K562 (cell line): ENCODE measurements at regions not wholly inside any gene's neighbourhood (a gene's known extent, or its start where the extent isn't known, plus 50 kb on each side); places are given as distances from the start of the nearest gene placed in this dataset.

Experiments
- CCNT2 ChIP-seq: IDR thresholded peaks from 2 replicates; pipeline ENCODE4 v1.6.1; 2011; ENCODE audit warnings: borderline replicate concordance, low read depth, mild to moderate bottlenecking, moderate library complexity, mixed read lengths, low read length; ENCODE audit not compliant: insufficient read length; ENCODE audit errors: extremely low read depth
- CLOCK ChIP-seq: fragments of 250-450 bp; sonication (Bioruptor Pico); IDR thresholded peaks from 2 replicates; pipeline ENCODE4 v1.4.0; 2020; ENCODE audit warnings: mild to moderate bottlenecking, moderate library complexity, borderline replicate concordance
- CREB3L1 ChIP-seq: fragments of 450-650 bp; IDR thresholded peaks from 2 replicates; pipeline ENCODE4 v1.6.1; 2014; ENCODE audit warnings: low read depth, mild to moderate bottlenecking, moderate library complexity, borderline replicate concordance
- E2F1 ChIP-seq: sonication (generic); formaldehyde crosslinking; IDR thresholded peaks from 2 replicates; pipeline ENCODE4 v1.8.1; 2023; ENCODE audit warnings: mild to moderate bottlenecking, missing genetic modification reagents, moderate library complexity
- FOXK1 ChIP-seq: sonication (generic); formaldehyde crosslinking; IDR thresholded peaks from 2 replicates; pipeline ENCODE4 v1.8.0; 2022; ENCODE audit warnings: missing genetic modification reagents, mild to moderate bottlenecking, borderline replicate concordance
- HDAC1 ChIP-seq, 2 experiments: fragments of 450-650 bp; IDR thresholded peaks; 2 replicates each; pipeline ENCODE4 v1.6.1; 2016 to 2017; ENCODE audit warnings: inconsistent platforms in 1 of 2, mild to moderate bottlenecking in 1 of 2, moderate library complexity in 1 of 2
- ILF3 ChIP-seq: fragments of 450-650 bp; IDR thresholded peaks from 2 replicates; pipeline ENCODE4 v1.6.1; 2018; ENCODE audit warnings: antibody characterized with exemption, mild to moderate bottlenecking, moderate library complexity, borderline replicate concordance
- ILK ChIP-seq: fragments of 450-650 bp; IDR thresholded peaks from 2 replicates; pipeline ENCODE4 v1.6.1; 2016; ENCODE audit warnings: missing genetic modification characterization, low read depth, mild to moderate bottlenecking, missing compliant biosample characterization, moderate library complexity, borderline replicate concordance
- KDM1A ChIP-seq, 2 experiments: fragments of 450-650 bp; IDR thresholded peaks; 2 replicates each; pipeline ENCODE4 v1.6.1; 2016; ENCODE audit warnings: mild to moderate bottlenecking in 2 of 2
- KLF1 ChIP-seq: fragments of 450-650 bp; IDR thresholded peaks from 2 replicates; pipeline ENCODE4 v1.6.1; 2016; ENCODE audit warnings: missing genetic modification characterization, missing compliant biosample characterization
- RBFOX2 ChIP-seq: fragments of 200-400 bp; formaldehyde crosslinking; IDR thresholded peaks from 2 replicates; pipeline ENCODE4 v1.6.1; 2017; ENCODE audit warnings: low read depth, mild to moderate bottlenecking, low read length, moderate library complexity
- SMC3 ChIP-seq: conservative IDR thresholded peaks from 2 replicates; pipeline ENCODE4 v1.6.1; 2011; ENCODE audit warnings: low read depth, low read length, improper control_type of control experiment; ENCODE audit not compliant: insufficient read depth
- SRF ChIP-seq, 2 experiments: fragments of 250-450, 450-650 bp in 1 of 2; sonication (Bioruptor Pico) in 1 of 2; sonication (generic) in 1 of 2; formaldehyde crosslinking; IDR thresholded peaks; 2 replicates each; pipeline versions ENCODE4 v1.5.0 to v1.5.1; 2020 to 2022; ENCODE audit warnings: mild to moderate bottlenecking in 1 of 2, missing genetic modification reagents in 1 of 2
- ZBTB9 ChIP-seq: fragments of 450-650 bp; formaldehyde crosslinking; IDR thresholded peaks from 2 replicates; pipeline ENCODE4 v1.4.0; 2020; ENCODE audit warnings: mild to moderate bottlenecking, moderate library complexity

GRCh38 chr6:26285143-26286134 lies 79.6 kb upstream of the BTN3A2 start (continued):
- TF ChIP-seq SRF (CRISPR knock-in tag; IDR thresholded peaks at IDR 0.05), result peak; percentile 83 to 84; a peak in 2 of 4 replicates
- peak; percentile 82 to 89 for TF ChIP-seq KDM1A (IDR thresholded peaks at IDR 0.05)
- peak; percentile 97 for TF ChIP-seq KLF1 (tag)
- TF ChIP-seq ILK (tag), result no peak
- no peak; the same call in 1 of the 2 replicates for TF ChIP-seq ZBTB9 (CRISPR knock-in tag)
- TF ChIP-seq CCNT2, result peak; percentile 89
- TF ChIP-seq CREB3L1, result peak; percentile 83
- no peak for TF ChIP-seq FOXK1 (CRISPR knock-in tag)
- TF ChIP-seq CLOCK, result no peak
- peak; percentile 96 for TF ChIP-seq RBFOX2
- TF ChIP-seq HDAC1 (IDR thresholded peaks at IDR 0.05), result peak in 1 of 2 experiments; percentile 95; a peak in 2 of 4 replicates
- 0 out of 2 replicates have a peak, but pooled peaks have one; percentile 32 for TF ChIP-seq SMC3
- no peak for TF ChIP-seq ILF3
- TF ChIP-seq E2F1 (CRISPR knock-in tag), result peak; percentile 80; the same call in 1 of the 2 replicates
